ENCODE measurements at regions not wholly inside any gene's neighbourhood (a gene's known extent, or its start where the extent isn't known, plus 50 kb on each side); places are given as distances from the start of the nearest gene placed in this dataset.

GRCh38 chr1:227459326-227459841, 104.0 kb upstream of the ZNF678 start:
- Histone ChIP-seq H3K4me3 (replicated peaks in 1 of 3) (no peak overlapping the region), H3K36me3 (no peaks in the 10 kb centered on the region), H3K4me1 (no peaks in the 10 kb centered on the region), H3K9me3 (no peaks in the 10 kb centered on the region), H3K27me3 (no peaks in the 10 kb centered on the region), H3K27ac (no peak overlapping the region)
- intact Hi-C loops (cut with DNase I) = no loop called here
- TF ChIP-seq POLR2A (IDR thresholded peaks at IDR 0.05) (no peak), CTCF (IDR thresholded peaks at IDR 0.05) (no peak)
- DNase-seq = no peak

- no peak overlapping the region for H3K4me3 ChIP-seq (replicated peaks in 1 of 3)
- H3K4me1 ChIP-seq = no peaks in the 10 kb centered on the region
- no peak for DNase-seq
- H3K36me3 ChIP-seq = no peaks in the 10 kb centered on the region
- 71 to 81% methylated on average over 4 of the region's 4 CpGs for WGBS, 2 donors
- no peak overlapping the region for H3K27ac ChIP-seq
- intact Hi-C loops (cut with DNase I) = no loop called here
- H3K9me3 ChIP-seq = no peaks in the 10 kb centered on the region
- no peaks in the 10 kb centered on the region for H3K27me3 ChIP-seq
- TF ChIP-seq CTCF (IDR thresholded peaks at IDR 0.05) (no peak), POLR2A (IDR thresholded peaks at IDR 0.05) (no peak)
Observed at GRCh38 chr1:227454686-227455085, 108.7 kb upstream of the ZNF678 start.

GRCh38 chr1:227453631-227454355, 109.6 kb upstream of the ZNF678 start:
- DNase-seq = no peak
- intact Hi-C loops (cut with DNase I) = no loop called here
- Histone ChIP-seq H3K36me3 (no peaks in the 10 kb centered on the region), H3K27me3 (no peaks in the 10 kb centered on the region), H3K9me3 (no peaks in the 10 kb centered on the region), H3K4me3 (replicated peaks in 1 of 3) (no peak overlapping the region), H3K27ac (no peak overlapping the region), H3K4me1 (no peaks in the 10 kb centered on the region)
- 65 to 70% methylated on average over 9 of the region's 9 CpGs for WGBS, 2 donors
- TF ChIP-seq POLR2A (IDR thresholded peaks at IDR 0.05) = no peak
- TF ChIP-seq CTCF (IDR thresholded peaks at IDR 0.05) = no peak

GRCh38 chr1:227451954-227452353, 111.4 kb upstream of the ZNF678 start:
- TF ChIP-seq CTCF (IDR thresholded peaks at IDR 0.05) (no peak), POLR2A (IDR thresholded peaks at IDR 0.05) (no peak)
- Histone ChIP-seq H3K4me3 (replicated peaks in 1 of 3) (no peak overlapping the region), H3K27me3 (no peaks in the 10 kb centered on the region), H3K4me1 (no peaks in the 10 kb centered on the region), H3K9me3 (no peaks in the 10 kb centered on the region), H3K27ac (no peak overlapping the region), H3K36me3 (no peaks in the 10 kb centered on the region)
- intact Hi-C loops (cut with DNase I) = no loop called here
- DNase-seq = no peak

GRCh38 chr1:227451057-227451456, 112.3 kb upstream of the ZNF678 start:
- no peak for DNase-seq
- no peaks in the 10 kb centered on the region for H3K4me1 ChIP-seq
- intact Hi-C loops (cut with DNase I) = no loop called here
- TF ChIP-seq CTCF (IDR thresholded peaks at IDR 0.05) (no peak), POLR2A (IDR thresholded peaks at IDR 0.05) (no peak)
- H3K27ac ChIP-seq = no peak overlapping the region
- H3K9me3 ChIP-seq = no peaks in the 10 kb centered on the region
- H3K36me3 ChIP-seq = no peaks in the 10 kb centered on the region
- 85 to 93% methylated on average over 2 of the region's 2 CpGs for WGBS, 2 donors
- no peaks in the 10 kb centered on the region for H3K27me3 ChIP-seq
- no peak overlapping the region for H3K4me3 ChIP-seq (replicated peaks in 1 of 3)

All from thyroid gland (tissue), 4 donors.